Spleen (tissue), 7 donors: ENCODE measurements at regions not wholly inside any gene's neighbourhood (a gene's known extent, or its start where the extent isn't known, plus 50 kb on each side); places are given as distances from the start of the nearest gene placed in this dataset.

Experiments used
- POLR2AphosphoS5 ChIP-seq, 3 donors: sonication (generic); formaldehyde crosslinking; IDR thresholded peaks; one replicate each; pipeline ENCODE4 v1.5.1; 2017; ENCODE audit warnings: antibody characterized with exemption in 3 of 3
- TF ChIP-seq, protein P1 (sequence below), 11 experiments: fragments of 200-600 bp in 7 of 11; fragments of 450-650 bp in 4 of 11; sonication (generic) in 4 of 11; IDR thresholded peaks in 8 of 11; conservative IDR thresholded peaks in 3 of 11; 1 replicate in 7 of 11; 2 replicates in 4 of 11; pipeline versions ENCODE4 v1.4.0 to v1.8.0; 2016 to 2021; ENCODE audit warnings: antibody characterized with exemption in 11 of 11, inconsistent platforms in 4 of 11, mild to moderate bottlenecking in 1 of 11
- donor health status: DM: no; HTN: no; CAD: no; lungs with moderate emphysema.
- donor health status: DM: no; HTN: no; CAD: no.
- donor health status: DM: no; HTN: no; CAD: no.

DNA sequence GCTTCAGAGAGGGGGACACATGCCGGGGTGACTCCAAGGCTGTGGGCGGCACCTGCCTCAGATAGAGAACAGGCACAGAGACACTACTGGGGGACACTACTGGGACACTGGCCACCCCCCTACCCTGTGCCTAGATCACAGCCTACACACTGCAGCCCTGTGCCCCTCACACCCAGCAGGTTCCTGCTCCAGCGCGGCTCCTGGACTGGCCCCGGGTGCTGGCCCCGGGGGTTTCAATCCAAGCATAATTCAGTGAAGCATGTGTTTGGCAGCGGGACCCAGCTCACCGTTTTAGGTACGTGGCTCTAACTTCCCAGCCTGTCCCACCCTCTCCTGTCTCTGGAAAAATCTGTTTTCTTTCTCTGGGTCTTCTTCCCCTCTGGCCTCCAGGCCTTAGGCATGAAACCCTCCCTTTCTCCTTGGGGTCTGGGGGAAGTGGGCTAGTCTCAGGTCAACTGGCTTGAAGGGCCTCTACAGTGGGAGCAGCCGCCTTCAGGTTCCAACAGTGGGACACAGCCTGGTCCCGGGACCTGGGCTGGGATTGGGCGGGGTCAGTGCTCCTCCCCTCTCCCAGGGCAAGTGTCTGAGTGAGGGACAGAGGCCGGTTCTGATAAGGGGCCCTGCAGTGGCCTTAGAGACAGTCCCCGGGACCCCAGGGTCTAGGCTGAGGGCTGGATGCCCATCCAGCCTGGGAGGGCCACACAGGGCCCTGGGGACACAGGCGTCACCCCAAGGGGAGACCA lies 98.8 kb downstream of the CRYBB2 start:
- TF ChIP-seq, protein P1, sequence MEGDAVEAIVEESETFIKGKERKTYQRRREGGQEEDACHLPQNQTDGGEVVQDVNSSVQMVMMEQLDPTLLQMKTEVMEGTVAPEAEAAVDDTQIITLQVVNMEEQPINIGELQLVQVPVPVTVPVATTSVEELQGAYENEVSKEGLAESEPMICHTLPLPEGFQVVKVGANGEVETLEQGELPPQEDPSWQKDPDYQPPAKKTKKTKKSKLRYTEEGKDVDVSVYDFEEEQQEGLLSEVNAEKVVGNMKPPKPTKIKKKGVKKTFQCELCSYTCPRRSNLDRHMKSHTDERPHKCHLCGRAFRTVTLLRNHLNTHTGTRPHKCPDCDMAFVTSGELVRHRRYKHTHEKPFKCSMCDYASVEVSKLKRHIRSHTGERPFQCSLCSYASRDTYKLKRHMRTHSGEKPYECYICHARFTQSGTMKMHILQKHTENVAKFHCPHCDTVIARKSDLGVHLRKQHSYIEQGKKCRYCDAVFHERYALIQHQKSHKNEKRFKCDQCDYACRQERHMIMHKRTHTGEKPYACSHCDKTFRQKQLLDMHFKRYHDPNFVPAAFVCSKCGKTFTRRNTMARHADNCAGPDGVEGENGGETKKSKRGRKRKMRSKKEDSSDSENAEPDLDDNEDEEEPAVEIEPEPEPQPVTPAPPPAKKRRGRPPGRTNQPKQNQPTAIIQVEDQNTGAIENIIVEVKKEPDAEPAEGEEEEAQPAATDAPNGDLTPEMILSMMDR (IDR thresholded peaks at IDR 0.05 in 8 of 11, conservative IDR thresholded peaks at IDR 0.05 in 3 of 11), result no peak
- no peak for TF ChIP-seq POLR2AphosphoS5 (IDR thresholded peaks at IDR 0.05)
